ENCODE measurements at regions not wholly inside any gene's neighbourhood (a gene's known extent, or its start where the extent isn't known, plus 50 kb on each side); places are given as distances from the start of the nearest gene placed in this dataset.

GRCh38 chr11:69423611-69424385 is 57.7 kb upstream of the LINC01488 start:
- POLR2A ChIA-PET (ENCODE audit: low non-redundant PET): no interaction called here
- no peak overlapping the region for H3K27ac ChIP-seq (ENCODE audit: low read depth, low read length, poor library complexity, severe bottlenecking)
- no peaks in the 10 kb centered on the region for H3K36me3 ChIP-seq (ENCODE audit: insufficient read depth, low read length, poor library complexity, severe bottlenecking)
- no peaks in the 10 kb centered on the region for H3K27me3 ChIP-seq (replicated peaks; ENCODE audit: insufficient read depth, low read depth, low read length, poor library complexity)
- no peak for DNase-seq (ENCODE audit: low spot score)
- TF ChIP-seq, protein P1, sequence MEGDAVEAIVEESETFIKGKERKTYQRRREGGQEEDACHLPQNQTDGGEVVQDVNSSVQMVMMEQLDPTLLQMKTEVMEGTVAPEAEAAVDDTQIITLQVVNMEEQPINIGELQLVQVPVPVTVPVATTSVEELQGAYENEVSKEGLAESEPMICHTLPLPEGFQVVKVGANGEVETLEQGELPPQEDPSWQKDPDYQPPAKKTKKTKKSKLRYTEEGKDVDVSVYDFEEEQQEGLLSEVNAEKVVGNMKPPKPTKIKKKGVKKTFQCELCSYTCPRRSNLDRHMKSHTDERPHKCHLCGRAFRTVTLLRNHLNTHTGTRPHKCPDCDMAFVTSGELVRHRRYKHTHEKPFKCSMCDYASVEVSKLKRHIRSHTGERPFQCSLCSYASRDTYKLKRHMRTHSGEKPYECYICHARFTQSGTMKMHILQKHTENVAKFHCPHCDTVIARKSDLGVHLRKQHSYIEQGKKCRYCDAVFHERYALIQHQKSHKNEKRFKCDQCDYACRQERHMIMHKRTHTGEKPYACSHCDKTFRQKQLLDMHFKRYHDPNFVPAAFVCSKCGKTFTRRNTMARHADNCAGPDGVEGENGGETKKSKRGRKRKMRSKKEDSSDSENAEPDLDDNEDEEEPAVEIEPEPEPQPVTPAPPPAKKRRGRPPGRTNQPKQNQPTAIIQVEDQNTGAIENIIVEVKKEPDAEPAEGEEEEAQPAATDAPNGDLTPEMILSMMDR (conservative IDR thresholded peaks at IDR 0.05; ENCODE audit: low read depth, low read length): no peak
- no peaks in the 10 kb centered on the region for H3K4me1 ChIP-seq (ENCODE audit: insufficient read depth, low read length, poor library complexity, severe bottlenecking)
- H3K4me3 ChIP-seq (ENCODE audit: low read depth, low read length, poor library complexity, severe bottlenecking): no peak overlapping the region
- no TSS peak for BruUV-seq (replicated peaks)
- CTCF ChIA-PET: no interaction called here
- intact Hi-C loops (cut with micrococcal nuclease; ENCODE audit: unreplicated experiment): no loop called here
- peaks cover 6% of the 10 kb centered on the region for H3K9me3 ChIP-seq (ENCODE audit: low read depth, low read length, poor library complexity, severe bottlenecking)

- Histone ChIP-seq H3K27me3 (replicated peaks; ENCODE audit: insufficient read depth, low read depth, low read length, poor library complexity) (no peaks in the 10 kb centered on the region), H3K4me1 (ENCODE audit: insufficient read depth, low read length, poor library complexity, severe bottlenecking) (no peaks in the 10 kb centered on the region), H3K4me3 (ENCODE audit: low read depth, low read length, poor library complexity, severe bottlenecking) (no peak overlapping the region), H3K27ac (ENCODE audit: low read depth, low read length, poor library complexity, severe bottlenecking) (no peak overlapping the region), H3K36me3 (ENCODE audit: insufficient read depth, low read length, poor library complexity, severe bottlenecking) (no peaks in the 10 kb centered on the region), H3K9me3 (ENCODE audit: low read depth, low read length, poor library complexity, severe bottlenecking) (peaks cover 6% of the 10 kb centered on the region)
- no TSS peak for BruUV-seq (replicated peaks)
- no peak for TF ChIP-seq EZH2 (IDR thresholded peaks at IDR 0.05; ENCODE audit: borderline replicate concordance, low read depth, low read length, poor library complexity, severe bottlenecking)
- TF ChIP-seq, protein P1 (conservative IDR thresholded peaks at IDR 0.05; ENCODE audit: low read depth, low read length): no peak
- CTCF ChIA-PET: no interaction called here
- POLR2A ChIA-PET (ENCODE audit: low non-redundant PET): no interaction called here
- intact Hi-C loops (cut with micrococcal nuclease; ENCODE audit: unreplicated experiment): no loop called here
- DNase-seq (ENCODE audit: low spot score): no peak
These were observed 56.7 kb upstream of the LINC01488 start for GRCh38 chr11:69424748-69425147.

DNA sequence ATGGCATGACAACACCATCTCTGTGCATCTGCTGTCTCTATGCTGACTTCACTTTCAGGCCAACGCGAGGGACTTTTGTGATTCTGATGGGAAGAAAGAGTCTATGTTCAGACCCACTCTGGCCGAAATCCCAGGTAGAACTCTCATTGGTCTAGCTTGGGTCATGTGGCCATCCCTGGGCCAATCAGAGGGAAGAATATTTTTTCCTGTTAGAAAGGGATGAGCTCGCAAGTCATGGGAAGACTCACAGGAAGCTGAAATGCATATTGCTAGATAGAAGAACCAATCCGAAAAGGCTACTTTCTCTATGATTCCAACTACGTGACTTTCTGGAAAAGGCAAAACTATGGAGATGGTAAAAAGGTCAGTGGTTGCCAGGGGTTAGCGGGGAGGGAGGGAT is 56.0 kb upstream of the LINC01488 start:
- DNase-seq (ENCODE audit: low spot score): no peak
- BruUV-seq (replicated peaks): no TSS peak
- Histone ChIP-seq H3K27me3 (replicated peaks; ENCODE audit: insufficient read depth, low read depth, low read length, poor library complexity) (no peaks in the 10 kb centered on the region), H3K9me3 (ENCODE audit: low read depth, low read length, poor library complexity, severe bottlenecking) (peaks cover 6% of the 10 kb centered on the region), H3K4me1 (ENCODE audit: insufficient read depth, low read length, poor library complexity, severe bottlenecking) (no peaks in the 10 kb centered on the region), H3K27ac (ENCODE audit: low read depth, low read length, poor library complexity, severe bottlenecking) (no peak overlapping the region), H3K36me3 (ENCODE audit: insufficient read depth, low read length, poor library complexity, severe bottlenecking) (no peaks in the 10 kb centered on the region), H3K4me3 (ENCODE audit: low read depth, low read length, poor library complexity, severe bottlenecking) (no peak overlapping the region)
- intact Hi-C loops (cut with micrococcal nuclease; ENCODE audit: unreplicated experiment): no loop called here
- CTCF ChIA-PET: interaction anchor here (0.7 kb wide), 1 partner anchor 23 kb away, joined by 3 read pairs; no protein-coding TSS in a partner anchor
- TF ChIP-seq, protein P1 (conservative IDR thresholded peaks at IDR 0.05; ENCODE audit: low read depth, low read length): no peak
- TF ChIP-seq EZH2 (IDR thresholded peaks at IDR 0.05; ENCODE audit: borderline replicate concordance, low read depth, low read length, poor library complexity, severe bottlenecking): no peak
- POLR2A ChIA-PET (ENCODE audit: low non-redundant PET): no interaction called here
